GM21576 (cell line): ENCODE measurements at regions not wholly inside any gene's neighbourhood (a gene's known extent, or its start where the extent isn't known, plus 50 kb on each side); places are given as distances from the start of the nearest gene placed in this dataset.

Source experiments
- ATAC-seq: cut with Tn5 transposase; IDR thresholded peaks from one replicate; pipeline ENCODE4 v1.9.1; 2021; ENCODE audit warnings: mild to moderate bottlenecking, moderate library complexity; ENCODE audit not compliant: unreplicated experiment

DNA sequence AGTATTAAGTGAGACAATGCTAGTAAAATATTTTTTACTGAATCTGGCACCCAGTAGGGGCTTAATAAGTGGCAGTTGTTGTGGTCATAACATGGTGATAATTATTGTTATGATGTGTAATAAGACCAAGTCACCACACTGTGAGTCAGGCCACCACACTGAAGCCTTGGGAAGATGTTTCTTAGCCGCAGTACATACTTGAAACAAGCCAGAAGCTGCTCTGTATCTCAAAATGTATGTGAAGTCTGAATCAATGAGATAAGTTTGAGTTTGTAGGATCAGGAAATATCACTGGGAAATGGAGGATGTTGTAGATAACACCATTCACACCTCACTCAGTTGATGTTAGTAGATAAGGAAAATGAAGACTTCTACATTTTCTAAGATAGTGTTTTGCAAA lies 51.3 kb upstream of the PTPN3 start:
- ATAC-seq: no peak

DNA sequence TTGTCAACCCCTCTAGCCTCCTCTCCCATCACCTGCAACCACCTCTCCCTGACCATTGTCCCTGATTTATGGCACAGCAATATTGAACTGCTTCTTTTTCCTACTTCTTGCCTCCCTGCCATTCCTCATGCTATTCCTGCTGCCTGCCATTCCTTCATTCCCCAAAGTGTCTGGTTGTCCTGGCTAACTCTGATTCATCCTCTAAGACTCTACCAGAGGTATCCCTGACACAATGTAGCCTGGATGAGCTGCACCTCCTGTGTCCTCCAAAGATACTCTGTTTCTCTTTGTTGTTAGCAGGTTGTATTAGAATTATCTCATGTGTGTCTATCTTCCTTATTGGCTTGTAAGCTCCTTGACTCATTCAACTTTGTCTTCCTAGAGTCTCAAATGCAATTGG lies 53.5 kb upstream of the PTPN3 start:
- no peak for ATAC-seq

- no peak for ATAC-seq
These were observed 57.1 kb upstream of the PTPN3 start for GRCh38 chr9:109555215-109555614.

DNA sequence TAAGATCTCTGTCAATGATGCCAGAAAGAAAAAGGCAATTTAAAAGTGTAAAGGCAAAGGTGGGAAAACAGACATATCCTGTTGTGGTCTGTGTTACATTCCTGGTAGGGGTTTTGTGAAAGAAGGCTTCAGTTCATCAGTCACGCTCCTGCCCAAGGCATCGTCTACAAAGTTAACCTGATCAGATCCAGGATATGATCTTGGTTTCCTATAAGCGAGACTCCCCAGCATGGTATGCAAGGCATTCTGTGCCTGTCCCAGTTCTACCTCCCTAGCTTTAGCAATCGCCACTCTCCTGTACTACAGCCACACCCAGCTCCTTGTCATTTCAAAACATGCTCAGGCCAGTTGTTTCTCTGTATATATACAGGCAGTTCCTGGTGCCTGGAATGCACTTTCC lies 58.0 kb upstream of the PTPN3 start:
- no peak for ATAC-seq

DNA sequence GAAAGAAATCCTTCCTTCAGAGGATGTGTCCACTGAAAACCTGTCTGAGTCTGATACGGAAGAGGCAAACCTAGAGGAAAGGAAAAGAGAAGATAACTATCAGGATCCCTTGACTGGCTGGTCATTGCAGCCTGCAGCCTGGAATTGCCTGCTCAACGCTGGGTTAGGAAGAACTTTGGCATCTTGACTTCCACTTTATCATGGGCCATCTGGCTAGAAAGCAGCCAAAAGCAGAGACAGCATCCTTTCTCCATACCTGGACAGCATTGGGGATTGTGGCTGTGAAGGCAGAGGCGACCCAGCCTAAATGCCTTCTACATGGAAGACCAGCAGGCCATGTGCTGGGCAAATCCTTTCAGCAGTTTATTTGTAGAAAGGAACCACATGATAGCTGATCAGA lies 58.7 kb upstream of the PTPN3 start:
- ATAC-seq: no peak

- ATAC-seq: no peak
These were observed 59.4 kb upstream of the PTPN3 start for GRCh38 chr9:109557481-109557880.

GRCh38 chr9:109558718-109559151 lies 60.6 kb upstream of the PTPN3 start:
- no peak for ATAC-seq

DNA sequence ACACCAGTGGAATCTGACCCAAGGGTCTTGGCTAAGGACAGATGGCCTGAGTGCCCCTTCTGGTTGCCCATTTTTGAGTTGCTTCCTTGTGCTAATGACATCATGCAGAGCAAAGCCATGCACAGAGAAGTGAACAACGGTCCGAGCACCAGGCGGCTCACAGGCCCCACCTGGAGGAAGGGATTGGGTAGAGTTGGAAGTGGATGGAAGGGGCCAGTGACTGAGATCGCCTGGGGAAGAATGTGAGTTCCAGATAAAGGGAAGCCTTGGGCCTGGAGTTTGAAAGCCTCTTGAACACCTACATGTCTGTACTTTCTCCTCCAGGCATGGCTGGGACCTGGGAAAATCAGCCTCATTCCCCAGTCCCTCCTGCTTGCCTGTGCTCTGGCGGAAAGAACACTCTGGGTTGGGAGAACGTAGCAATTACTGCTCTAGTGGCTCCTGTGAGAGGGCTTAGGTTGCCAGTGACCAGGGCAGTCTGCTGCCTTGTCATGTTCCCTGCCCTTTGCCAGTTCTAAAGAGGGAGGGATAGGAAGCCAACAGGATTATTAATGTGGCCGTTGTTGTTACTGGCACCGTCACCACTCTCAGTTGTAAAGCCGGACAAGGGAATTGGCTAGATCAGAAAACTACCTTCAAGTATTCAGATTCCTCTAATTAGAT lies 62.5 kb upstream of the PTPN3 start:
- ATAC-seq: no peak

- no peak for ATAC-seq
These were observed 63.0 kb upstream of the PTPN3 start for GRCh38 chr9:109561137-109561536.

GRCh38 chr9:109568089-109568488 lies 70.0 kb upstream of the PTPN3 start:
- ATAC-seq: no peak

DNA sequence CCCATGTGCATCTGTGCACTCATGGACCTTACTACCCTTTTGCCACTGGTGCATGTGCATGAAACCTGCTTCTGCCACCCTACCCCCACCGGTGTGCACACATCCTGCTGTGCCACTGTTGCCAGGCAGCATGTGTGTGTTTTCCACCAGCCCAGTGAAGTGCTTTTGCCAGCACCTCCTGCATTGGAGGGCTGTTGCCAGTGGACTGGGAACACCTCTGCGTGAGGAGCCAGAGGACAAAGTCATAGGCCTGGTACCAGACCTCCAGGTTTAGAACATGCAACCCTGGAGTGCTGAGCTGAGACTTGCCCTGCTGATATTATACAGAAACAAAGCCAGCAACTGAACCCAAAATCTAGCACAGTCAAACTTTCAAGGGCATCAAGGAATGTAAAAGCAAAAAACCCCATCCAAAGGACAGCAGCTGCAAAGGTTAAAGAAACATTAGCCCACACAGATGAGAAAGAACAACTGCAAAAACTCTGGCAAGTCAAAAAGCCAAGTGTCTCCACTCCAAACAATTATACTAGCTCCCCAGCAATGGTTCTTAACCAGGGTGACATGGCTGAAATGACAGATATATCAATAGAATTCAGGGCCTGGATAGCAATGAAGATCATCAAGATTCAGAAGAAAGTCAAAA lies 70.6 kb upstream of the PTPN3 start:
- no peak for ATAC-seq

DNA sequence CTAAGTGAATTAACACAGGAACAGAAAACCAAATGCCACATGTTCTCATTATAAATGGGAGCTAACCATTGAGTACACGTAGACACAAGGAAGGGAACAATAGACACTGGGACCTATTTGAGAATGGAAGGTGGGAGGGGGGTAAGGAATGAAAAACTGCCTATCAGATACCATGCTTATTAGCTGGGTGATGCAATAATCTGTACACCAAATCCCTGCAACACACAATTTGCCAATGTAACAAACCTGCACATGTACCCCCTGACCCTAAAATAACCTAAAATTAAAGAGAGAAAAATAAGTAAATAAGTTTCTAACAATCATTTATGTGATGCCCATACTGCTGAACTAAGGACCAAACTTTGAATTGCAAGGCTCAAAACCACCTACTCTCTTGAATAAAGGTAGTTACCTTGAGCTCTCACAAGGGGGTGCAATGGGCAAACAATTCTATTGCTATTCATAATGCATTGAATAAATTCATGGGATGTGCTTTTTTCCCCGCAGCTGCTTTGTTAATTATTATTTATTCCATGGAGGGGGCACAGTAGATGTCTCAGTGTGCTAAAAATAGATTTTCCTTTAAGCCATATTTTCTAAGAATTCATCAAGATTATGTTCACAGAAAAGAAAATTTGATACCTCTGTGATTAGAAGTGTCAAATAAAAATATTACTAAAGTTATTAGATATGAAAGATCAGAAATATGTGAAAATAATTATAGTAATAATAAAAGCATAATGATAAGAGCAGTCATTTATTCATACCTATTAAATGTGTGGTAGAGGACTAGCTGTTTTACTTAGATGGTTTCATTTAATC lies 76.2 kb upstream of the PTPN3 start:
- ATAC-seq: peak; percentile 62

GRCh38 chr9:109576762-109577161 lies 78.7 kb upstream of the PTPN3 start:
- no peak for ATAC-seq

DNA sequence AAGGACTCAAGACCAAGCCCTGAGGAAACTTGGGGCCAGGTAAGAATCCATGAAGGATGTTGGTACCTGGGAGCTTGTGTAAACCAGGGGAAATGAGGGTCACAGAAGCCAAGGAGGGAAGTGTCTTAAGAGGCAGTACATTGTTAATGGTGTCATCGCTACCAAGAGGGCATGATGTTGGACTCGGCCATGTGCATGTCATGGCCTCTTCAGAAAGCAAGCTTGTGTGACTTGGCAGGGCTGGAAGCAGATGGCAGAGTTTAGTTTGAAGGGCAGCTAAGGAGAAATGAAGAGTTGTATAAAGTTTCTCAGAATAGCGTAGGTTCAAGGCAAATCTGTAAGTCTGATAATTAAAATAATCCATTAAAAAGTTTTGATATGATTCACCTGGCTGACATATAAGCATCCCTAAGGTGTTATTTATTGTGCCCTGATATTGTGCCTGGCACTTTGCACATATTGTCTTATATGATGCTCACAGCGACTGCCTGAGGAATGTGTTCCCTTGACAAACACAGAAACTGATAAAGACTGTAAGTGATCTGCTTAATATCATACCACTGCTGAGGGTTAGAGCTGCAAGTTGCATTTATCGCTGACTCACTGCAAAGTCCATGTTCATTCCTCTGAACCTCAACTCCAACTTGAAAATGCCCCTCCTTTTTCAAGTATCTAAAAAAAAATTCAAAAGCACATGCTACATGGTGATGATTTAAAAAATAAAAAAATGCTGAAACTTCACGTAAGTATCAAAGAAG lies 81.3 kb upstream of the PTPN3 start:
- no peak for ATAC-seq

DNA sequence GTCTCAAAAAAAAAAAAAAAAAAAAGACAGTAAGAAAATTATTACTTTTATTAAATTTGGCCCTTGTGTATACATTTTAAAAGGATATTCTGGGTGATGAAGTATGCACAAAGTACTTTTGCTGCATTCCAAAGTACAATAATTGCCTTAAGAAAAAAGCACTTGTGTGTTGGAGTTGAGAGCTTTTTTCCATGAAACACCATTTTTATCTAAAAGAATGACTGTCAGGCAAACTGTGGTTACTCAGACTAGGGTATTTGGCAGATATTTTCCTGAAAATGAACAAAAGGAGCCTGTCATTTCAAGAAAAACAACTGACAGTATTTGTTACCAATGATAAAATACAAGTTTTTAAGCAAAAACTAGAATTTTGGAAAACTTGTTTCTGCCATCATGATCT lies 84.3 kb upstream of the PTPN3 start:
- ATAC-seq: no peak

GRCh38 chr9:109584205-109584604 lies 86.1 kb upstream of the PTPN3 start:
- no peak for ATAC-seq

- ATAC-seq: no peak
These were observed 87.7 kb upstream of the PTPN3 start for GRCh38 chr9:109585796-109586195.

DNA sequence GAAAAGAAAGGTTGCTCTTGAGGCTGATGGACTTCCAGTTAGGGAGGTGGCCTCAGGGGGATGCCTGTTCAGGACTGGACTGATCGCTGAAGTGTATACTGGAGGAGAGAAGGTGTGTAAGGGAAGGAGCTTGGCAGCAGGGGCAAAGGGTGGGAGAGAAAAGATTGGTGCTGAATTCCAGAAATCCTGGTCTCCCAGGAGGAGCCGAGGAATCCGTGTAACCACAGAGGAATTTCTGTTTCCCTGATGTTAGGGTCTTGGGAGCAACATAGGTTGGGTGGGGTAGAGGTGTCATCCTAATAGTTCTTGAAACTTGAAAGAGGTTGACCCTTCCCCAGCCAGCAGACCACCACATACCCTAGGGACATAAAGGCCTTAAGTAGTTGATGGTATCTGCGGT lies 88.9 kb upstream of the PTPN3 start:
- ATAC-seq: no peak

- no peak for ATAC-seq
These were observed 90.3 kb upstream of the PTPN3 start for GRCh38 chr9:109588415-109588814.

- ATAC-seq: no peak
These were observed 92.9 kb upstream of the PTPN3 start for GRCh38 chr9:109590966-109591365.

GRCh38 chr9:109591691-109592090 lies 93.6 kb upstream of the PTPN3 start:
- ATAC-seq: no peak
